ENCODE measurements at regions not wholly inside any gene's neighbourhood (a gene's known extent, or its start where the extent isn't known, plus 50 kb on each side); places are given as distances from the start of the nearest gene placed in this dataset.

- Histone ChIP-seq H3K4me3 (ENCODE audit: low read depth, low read length, poor library complexity, severe bottlenecking) (no peak overlapping the region), H3K27ac (ENCODE audit: low read depth, low read length, poor library complexity, severe bottlenecking) (no peak overlapping the region), H4K20me1 (ENCODE audit: insufficient read depth, low read length) (no peaks in the 10 kb centered on the region), H3K4me2 (ENCODE audit: low read length) (no peak overlapping the region), H2AFZ (ENCODE audit: low read length) (no peak overlapping the region), H3K9ac (ENCODE audit: low read length) (no peak overlapping the region), H3K36me3 (ENCODE audit: insufficient read depth, low read length) (no peaks in the 10 kb centered on the region), H3F3A (ENCODE audit: insufficient read depth, low read length) (no peaks in the 10 kb centered on the region), H3K4me1 (ENCODE audit: insufficient read depth, low read length, severe bottlenecking) (no peaks in the 10 kb centered on the region), H3K27me3 (ENCODE audit: insufficient read depth, low read length) (no peaks in the 10 kb centered on the region), H3K9me3 (ENCODE audit: low read length) (no peaks in the 10 kb centered on the region), H3K9me2 (ENCODE audit: low read depth, low read length) (no peaks in the 10 kb centered on the region), H3K79me2 (ENCODE audit: insufficient read depth, low read length) (no peaks in the 10 kb centered on the region)
- TF ChIP-seq CTCF (IDR thresholded peaks at IDR 0.05; ENCODE audit: low read length), result no peak
- no peak for TF ChIP-seq EZH2 (IDR thresholded peaks at IDR 0.05; ENCODE audit: borderline replicate concordance, low read length)
Measured at GRCh38 chr2:150099805-150100204, 387.7 kb downstream of the RND3 start.

GRCh38 chr2:150097901-150098531, 389.5 kb downstream of the RND3 start:
- Histone ChIP-seq H3F3A (ENCODE audit: insufficient read depth, low read length) (no peaks in the 10 kb centered on the region), H3K9me3 (ENCODE audit: low read length) (no peaks in the 10 kb centered on the region), H2AFZ (ENCODE audit: low read length) (no peak overlapping the region), H3K27ac (ENCODE audit: low read depth, low read length, poor library complexity, severe bottlenecking) (no peak overlapping the region), H3K4me1 (ENCODE audit: insufficient read depth, low read length, severe bottlenecking) (no peaks in the 10 kb centered on the region), H3K4me2 (ENCODE audit: low read length) (no peak overlapping the region), H3K9me2 (ENCODE audit: low read depth, low read length) (no peaks in the 10 kb centered on the region), H3K9ac (ENCODE audit: low read length) (no peak overlapping the region), H3K36me3 (ENCODE audit: insufficient read depth, low read length) (no peaks in the 10 kb centered on the region), H4K20me1 (ENCODE audit: insufficient read depth, low read length) (no peaks in the 10 kb centered on the region), H3K27me3 (ENCODE audit: insufficient read depth, low read length) (no peaks in the 10 kb centered on the region), H3K79me2 (ENCODE audit: insufficient read depth, low read length) (no peaks in the 10 kb centered on the region), H3K4me3 (ENCODE audit: low read depth, low read length, poor library complexity, severe bottlenecking) (no peak overlapping the region)
- no peak for TF ChIP-seq CTCF (IDR thresholded peaks at IDR 0.05; ENCODE audit: low read length)
- TF ChIP-seq EZH2 (IDR thresholded peaks at IDR 0.05; ENCODE audit: borderline replicate concordance, low read length), result no peak

GRCh38 chr2:150097402-150097801, 390.1 kb downstream of the RND3 start:
- Histone ChIP-seq H3K9me3 (ENCODE audit: low read length) (no peaks in the 10 kb centered on the region), H3K9me2 (ENCODE audit: low read depth, low read length) (no peaks in the 10 kb centered on the region), H3K27me3 (ENCODE audit: insufficient read depth, low read length) (no peaks in the 10 kb centered on the region), H3K27ac (ENCODE audit: low read depth, low read length, poor library complexity, severe bottlenecking) (no peak overlapping the region), H3K4me1 (ENCODE audit: insufficient read depth, low read length, severe bottlenecking) (no peaks in the 10 kb centered on the region), H2AFZ (ENCODE audit: low read length) (no peak overlapping the region), H4K20me1 (ENCODE audit: insufficient read depth, low read length) (no peaks in the 10 kb centered on the region), H3K4me2 (ENCODE audit: low read length) (no peak overlapping the region), H3K4me3 (ENCODE audit: low read depth, low read length, poor library complexity, severe bottlenecking) (no peak overlapping the region), H3K36me3 (ENCODE audit: insufficient read depth, low read length) (no peaks in the 10 kb centered on the region), H3K79me2 (ENCODE audit: insufficient read depth, low read length) (no peaks in the 10 kb centered on the region), H3K9ac (ENCODE audit: low read length) (no peak overlapping the region), H3F3A (ENCODE audit: insufficient read depth, low read length) (no peaks in the 10 kb centered on the region)
- no peak for TF ChIP-seq EZH2 (IDR thresholded peaks at IDR 0.05; ENCODE audit: borderline replicate concordance, low read length)
- TF ChIP-seq CTCF (IDR thresholded peaks at IDR 0.05; ENCODE audit: low read length), result no peak
